H1 (cell line): ENCODE measurements at regions not wholly inside any gene's neighbourhood (a gene's known extent, or its start where the extent isn't known, plus 50 kb on each side); places are given as distances from the start of the nearest gene placed in this dataset.

ENCODE experiments used
- CTCF ChIA-PET: fragments of 300-600 bp; sonication (Branson Sonifier 250); formaldehyde crosslinking; loops from one replicate; lab custom pipeline; 2021; ENCODE audit not compliant: partially characterized antibody; lab: Charles Lee
- POLR2A ChIA-PET: fragments of 300-600 bp; sonication (Branson Sonifier 250); formaldehyde crosslinking; loops from one replicate; lab custom pipeline; 2021; ENCODE audit warnings: inconsistent platforms; ENCODE audit not compliant: partially characterized antibody; lab: Charles Lee
- DNase-seq, 2 experiments: peaks; one replicate each; pipeline versions ENCODE4 v3.0.0 to v3.0.0-alpha.2; 2010 to 2022; ENCODE audit warnings: low spot score in 2 of 2, low read depth in 1 of 2, mixed read lengths in 1 of 2
- FAIRE-seq: peaks from 2 replicates; lab custom pipeline; 2011; peaks lifted over from hg19 to GRCh38; lab: Jason Lieb, UNC
- H2AFZ ChIP-seq: 2 replicates; pipeline ENCODE4 v1.8.1; 2012; ENCODE audit warnings: low read length, inconsistent platforms
- H2AK5ac ChIP-seq: 2 replicates; pipeline ENCODE4 v1.6.1; 2013; ENCODE audit warnings: low read depth, low read length
- H2BK120ac ChIP-seq: replicated peaks from 2 replicates; pipeline ENCODE3; 2013; ENCODE audit warnings: low read depth, low read length, inconsistent platforms
- H2BK12ac ChIP-seq: 2 replicates; pipeline ENCODE4 v1.6.1; 2013; ENCODE audit warnings: low read depth, low read length
- H2BK15ac ChIP-seq: 2 replicates; pipeline ENCODE4 v1.6.1; 2013; ENCODE audit warnings: low read length
- H2BK20ac ChIP-seq: 2 replicates; pipeline ENCODE4 v1.6.1; 2013; ENCODE audit warnings: low read length
- H2BK5ac ChIP-seq: 2 replicates; pipeline ENCODE4 v1.6.1; 2013; ENCODE audit warnings: low read depth, low read length
- H3K14ac ChIP-seq: 2 replicates; pipeline ENCODE4 v1.6.1; 2013; ENCODE audit warnings: inconsistent platforms; ENCODE audit not compliant: insufficient read length
- H3K18ac ChIP-seq: 2 replicates; pipeline ENCODE4 v1.6.1; 2013; ENCODE audit warnings: low read length; ENCODE audit errors: extremely low read depth
- H3K23ac ChIP-seq: 2 replicates; pipeline ENCODE4 v1.6.1; 2013; ENCODE audit warnings: inconsistent platforms; ENCODE audit not compliant: insufficient read length
- H3K23me2 ChIP-seq: 2 replicates; pipeline ENCODE4 v1.6.1; 2013; ENCODE audit warnings: low read depth, low read length
- H3K27ac ChIP-seq: 2 replicates; pipeline ENCODE4 v1.6.1; 2011; ENCODE audit warnings: low read depth, low read length, inconsistent platforms
- H3K27me3 ChIP-seq, 4 experiments: replicated peaks in 1 of 4; 1 replicate in 1 of 4; 2 replicates in 3 of 4; pipeline versions ENCODE4 v1.6.1 to v1.8.1; 2011 to 2013; ENCODE audit warnings: low read length in 3 of 4, mild to moderate bottlenecking in 3 of 4, inconsistent platforms in 2 of 4, mixed read lengths in 2 of 4, moderate library complexity in 1 of 4; ENCODE audit not compliant: control insufficient read depth in 3 of 4, insufficient read depth in 3 of 4; ENCODE audit errors: extremely low read depth in 1 of 4
- H3K36me3 ChIP-seq, 4 experiments: 2 replicates each; pipeline versions ENCODE4 v1.6.1 to v1.8.1; 2011 to 2013; ENCODE audit warnings: mild to moderate bottlenecking in 4 of 4, low read length in 3 of 4, moderate library complexity in 2 of 4, control low read depth in 1 of 4, inconsistent platforms in 1 of 4; ENCODE audit not compliant: insufficient read depth in 4 of 4, control insufficient read depth in 2 of 4
- H3K4ac ChIP-seq: replicated peaks from 2 replicates; pipeline ENCODE3; 2013; ENCODE audit warnings: low read length, low read depth, mixed read lengths, inconsistent platforms; ENCODE audit not compliant: insufficient read length
- H3K4me1 ChIP-seq, 4 experiments: replicated peaks in 1 of 4; 1 replicate in 1 of 4; 2 replicates in 3 of 4; pipeline versions ENCODE4 v1.6.1 to v1.8.1; 2011 to 2013; ENCODE audit warnings: low read length in 3 of 4, inconsistent platforms in 2 of 4, mixed read lengths in 1 of 4; ENCODE audit not compliant: insufficient read depth in 4 of 4, control insufficient read depth in 3 of 4
- H3K4me2 ChIP-seq, 2 experiments: 2 replicates each; pipeline versions ENCODE4 v1.6.1 to v1.8.1; 2011 to 2013; ENCODE audit warnings: low read depth in 2 of 2, low read length in 2 of 2, control low read depth in 1 of 2, inconsistent platforms in 1 of 2, mild to moderate bottlenecking in 1 of 2; ENCODE audit not compliant: insufficient read depth in 1 of 2
- H3K4me3 ChIP-seq, 4 experiments: fragments of 200-600, 300-600 bp in 1 of 4; sonication (generic), shearing (Covaris generic), sonication (Bioruptor Twin) in 1 of 4; 2 replicates each; pipeline versions ENCODE4 v1.5.1 to v1.8.1; 2011 to 2016; ENCODE audit warnings: low read length in 4 of 4, low read depth in 3 of 4, control low read depth in 2 of 4, inconsistent platforms in 2 of 4, mild to moderate bottlenecking in 2 of 4, mixed read lengths in 1 of 4, moderate library complexity in 1 of 4; ENCODE audit not compliant: insufficient read depth in 2 of 4; ENCODE audit errors: extremely low read depth in 1 of 4
- H3K56ac ChIP-seq: replicated peaks from 2 replicates; pipeline ENCODE3; 2013; ENCODE audit warnings: low read depth, mild to moderate bottlenecking, mixed read lengths, low read length, inconsistent platforms; ENCODE audit not compliant: insufficient read length
- H3K79me1 ChIP-seq: 2 replicates; pipeline ENCODE4 v1.6.1; 2013; ENCODE audit warnings: low read depth, low read length, control low read depth
- H3K79me2 ChIP-seq, 2 experiments: 2 replicates each; pipeline versions ENCODE4 v1.6.1 to v1.8.1; 2012 to 2013; ENCODE audit warnings: low read length in 2 of 2, mild to moderate bottlenecking in 2 of 2, inconsistent platforms in 1 of 2; ENCODE audit not compliant: insufficient read depth in 2 of 2, control insufficient read depth in 1 of 2
- H3K9ac ChIP-seq, 4 experiments: replicated peaks in 1 of 4; 1 replicate in 1 of 4; 2 replicates in 3 of 4; pipeline versions ENCODE4 v1.6.1 to v1.8.1; 2011 to 2013; ENCODE audit warnings: low read depth in 3 of 4, low read length in 3 of 4, control low read depth in 2 of 4, mild to moderate bottlenecking in 2 of 4, moderate library complexity in 2 of 4, inconsistent platforms in 1 of 4; ENCODE audit errors: extremely low read depth in 1 of 4
- H3K9me3 ChIP-seq, 2 experiments: 2 replicates each; pipeline versions ENCODE4 v1.6.1 to v1.8.1; 2012 to 2013; ENCODE audit warnings: mild to moderate bottlenecking in 2 of 2, moderate library complexity in 2 of 2, control low read depth in 1 of 2, inconsistent platforms in 1 of 2, low read depth in 1 of 2, low read length in 1 of 2, mixed read lengths in 1 of 2; ENCODE audit not compliant: insufficient read depth in 2 of 2
- H4K20me1 ChIP-seq, 2 experiments: replicated peaks in 1 of 2; 2 replicates each; pipeline versions ENCODE3 to v1.8.1; 2011 to 2013; ENCODE audit warnings: inconsistent platforms in 2 of 2, low read length in 2 of 2, mild to moderate bottlenecking in 1 of 2; ENCODE audit not compliant: insufficient read depth in 2 of 2, control insufficient read depth in 1 of 2
- H4K5ac ChIP-seq: 2 replicates; pipeline ENCODE4 v1.6.1; 2013; ENCODE audit warnings: low read length, low read depth, mixed read lengths, inconsistent platforms; ENCODE audit not compliant: insufficient read length
- H4K8ac ChIP-seq: 2 replicates; pipeline ENCODE4 v1.8.0; 2013; ENCODE audit warnings: mild to moderate bottlenecking, moderate library complexity, low read length, inconsistent platforms; ENCODE audit not compliant: insufficient read depth; ENCODE audit errors: extremely low read depth
- H4K91ac ChIP-seq: replicated peaks from 2 replicates; pipeline ENCODE3; 2013; ENCODE audit warnings: low read length, mixed read lengths, inconsistent platforms; ENCODE audit not compliant: insufficient read length
- ATF3 ChIP-seq: IDR thresholded peaks from 2 replicates; pipeline ENCODE4 v1.6.1; 2011; ENCODE audit warnings: low read depth, mild to moderate bottlenecking, low read length; ENCODE audit not compliant: insufficient read depth
- BACH1 ChIP-seq: IDR thresholded peaks from 2 replicates; pipeline ENCODE4 v1.6.1; 2012; ENCODE audit warnings: low read length, improper control_type of control experiment
- FOSL1 ChIP-seq: IDR thresholded peaks from 2 replicates; pipeline ENCODE4 v1.6.1; 2011; ENCODE audit warnings: mild to moderate bottlenecking, low read depth, low read length, moderate library complexity; ENCODE audit not compliant: insufficient read depth
- HDAC6 ChIP-seq: IDR thresholded peaks from one replicate; pipeline ENCODE4 v1.7.1; 2012; ENCODE audit warnings: low read depth, mild to moderate bottlenecking, inconsistent platforms, low read length, moderate library complexity
- KDM1A ChIP-seq: fragments of 200-600, 300-600 bp; sonication (generic); IDR thresholded peaks from 2 replicates; pipeline ENCODE4 v1.7.1; 2016; ENCODE audit warnings: mild to moderate bottlenecking, low read length, borderline replicate concordance
- NANOG ChIP-seq: IDR thresholded peaks from 2 replicates; pipeline ENCODE4 v1.6.1; 2011; ENCODE audit warnings: low read length, low read depth, mild to moderate bottlenecking, inconsistent platforms; ENCODE audit not compliant: insufficient read depth, poor library complexity, severe bottlenecking
- POLR2AphosphoS5 ChIP-seq: IDR thresholded peaks from 2 replicates; pipeline ENCODE4 v1.6.1; 2011; ENCODE audit warnings: low read depth, low read length
- TAF1 ChIP-seq: IDR thresholded peaks from 2 replicates; pipeline ENCODE4 v1.6.1; 2011; ENCODE audit warnings: mild to moderate bottlenecking, low read depth, low read length
- WGBS, 2 experiments: shearing (Covaris generic) in 1 of 2; methylation state at CpG; one replicate each; pipeline versions ENCODE4 v1.1.6 to v1.1.7; 2013 to 2015; ENCODE audit warnings: low lambda C conversion rate in 2 of 2, mixed read lengths in 2 of 2, inconsistent platforms in 1 of 2, low coverage in 1 of 2, missing lambda C conversion rate in 1 of 2; ENCODE audit not compliant: insufficient replicate concordance in 2 of 2, insufficient coverage in 1 of 2, insufficient read length in 1 of 2; ENCODE audit errors: extremely low coverage in 1 of 2, missing lambda C conversion rate in 1 of 2; 5-methylcytosine and 5-hydroxymethylcytosine counted together

GRCh38 chr12:94053676-94054075 is 94.7 kb upstream of the PLXNC1 start:
- Histone ChIP-seq H3K23ac (no peak overlapping the region), H4K8ac (no peak overlapping the region), H3K4me1 (peaks cover 0 to 3% (median 0%) of the 10 kb centered on the region in 4 experiments; a peak in 2 of 7 replicates), H3K79me2 (no peaks in the 10 kb centered on the region), H3K4me2 (no peak overlapping the region), H2BK15ac (no peak overlapping the region), H2BK120ac (no peak overlapping the region), H2BK20ac (no peak overlapping the region), H4K5ac (no peak overlapping the region), H4K91ac (no peak overlapping the region), H3K14ac (no peak overlapping the region), H3K27me3 (no peaks in the 10 kb centered on the region), H3K36me3 (no peaks in the 10 kb centered on the region), H3K79me1 (no peaks in the 10 kb centered on the region), H3K23me2 (no peaks in the 10 kb centered on the region), H2AK5ac (no peak overlapping the region), H2BK5ac (no peak overlapping the region), H3K4me3 (no peak overlapping the region), H3K56ac (no peak overlapping the region), H2BK12ac (no peak overlapping the region; the same call in 1 of the 2 replicates), H3K9ac (no peak overlapping the region), H3K9me3 (peaks cover 5 to 13% of the 10 kb centered on the region in 2 experiments; a peak in 2 of 4 replicates), H2AFZ (no peak overlapping the region), H3K27ac (no peak overlapping the region), H3K18ac (no peak overlapping the region), H4K20me1 (no peaks in the 10 kb centered on the region), H3K4ac (no peak overlapping the region)
- DNase-seq, result no peak
- 87% methylated on average over 2 of the region's 2 CpGs; no CpG with 5 or more reads in 1 of the 2 experiments for WGBS, 2 experiments
- no peak for FAIRE-seq
- POLR2A ChIA-PET, result no interaction called here
- CTCF ChIA-PET, result interaction anchor here (1.5 to 2.6 kb wide), 2 partner anchors 21 to 62 kb away, joined by 4 to 10 read pairs; no protein-coding TSS in a partner anchor
- TF ChIP-seq POLR2AphosphoS5 (no peak), HDAC6 (no peak), NANOG (no peak), BACH1 (no peak), ATF3 (no peak), TAF1 (no peak), FOSL1 (no peak), KDM1A (no peak)
